WTC11 (cell line): ENCODE measurements at regions not wholly inside any gene's neighbourhood (a gene's known extent, or its start where the extent isn't known, plus 50 kb on each side); places are given as distances from the start of the nearest gene placed in this dataset.

Experiments
- ATAC-seq: fragments of 200-7000 bp; cut with Tn5 transposase; 2 replicates; pipeline ENCODE4 v1.10.0; 2021; ENCODE audit warnings: mild to moderate bottlenecking, moderate library complexity
- CTCF ChIA-PET: fragments of 300-600 bp; sonication (Branson Sonifier 250); formaldehyde crosslinking; loops from one replicate; lab custom pipeline; 2021; ENCODE audit warnings: antibody characterized with exemption; lab: Charles Lee
- POLR2A ChIA-PET: fragments of 350-600 bp; sonication (Branson Sonifier 250); formaldehyde crosslinking; loops from one replicate; lab custom pipeline; 2021; ENCODE audit warnings: antibody characterized with exemption; lab: Charles Lee
- DNase-seq: peaks from one replicate; pipeline ENCODE4 v3.0.0; 2021; ENCODE audit warnings: low spot score
- H3K27ac Mint-ChIP-seq: 2 replicates; pipeline ENCODE4 v1.8.0; 2021; ENCODE audit warnings: mixed read lengths
- H3K27me3 Mint-ChIP-seq: 2 replicates; pipeline ENCODE4 v1.8.0; 2021; ENCODE audit warnings: low read depth, mild to moderate bottlenecking, moderate library complexity, mixed read lengths
- H3K36me3 Mint-ChIP-seq: 2 replicates; pipeline ENCODE4 v1.8.0; 2021; ENCODE audit warnings: mixed read lengths
- H3K4me1 Mint-ChIP-seq: 2 replicates; pipeline ENCODE4 v1.8.0; 2022; ENCODE audit warnings: mixed read lengths
- H3K4me3 Mint-ChIP-seq: 2 replicates; pipeline ENCODE4 v1.8.0; 2021; ENCODE audit warnings: mild to moderate bottlenecking, moderate library complexity, mixed read lengths
- H3K9me3 Mint-ChIP-seq: 2 replicates; pipeline ENCODE4 v1.8.0; 2021; ENCODE audit warnings: mixed read lengths
- EMX1 ChIP-seq: fragments of 250-450 bp; sonication (Bioruptor Pico); IDR thresholded peaks from 2 replicates; pipeline ENCODE4 v1.8.0; 2021; ENCODE audit warnings: mild to moderate bottlenecking
- ETV6 ChIP-seq: sonication (generic); formaldehyde crosslinking; IDR thresholded peaks from 2 replicates; pipeline ENCODE4 v1.8.1; 2022; ENCODE audit warnings: mild to moderate bottlenecking, missing genetic modification reagents
- GTF2I ChIP-seq: fragments of 250-450 bp; sonication (Bioruptor Pico); conservative IDR thresholded peaks from 2 replicates; pipeline ENCODE4 v1.4.0; 2021; ENCODE audit warnings: mild to moderate bottlenecking
- KAT7 ChIP-seq: sonication (generic); formaldehyde crosslinking; IDR thresholded peaks from 2 replicates; pipeline ENCODE4 v1.8.1; 2023; ENCODE audit warnings: missing genetic modification reagents, mild to moderate bottlenecking, borderline replicate concordance
- MYBL2 ChIP-seq: sonication (generic); formaldehyde crosslinking; IDR thresholded peaks from 2 replicates; pipeline ENCODE4 v1.8.1; 2023; ENCODE audit warnings: mild to moderate bottlenecking, moderate library complexity, missing genetic modification reagents
- NFYB ChIP-seq: sonication (generic); formaldehyde crosslinking; conservative IDR thresholded peaks from 2 replicates; pipeline ENCODE4 v1.8.0; 2022; ENCODE audit warnings: low read depth, missing genetic modification reagents
- NR1H2 ChIP-seq: sonication (generic); formaldehyde crosslinking; IDR thresholded peaks from 2 replicates; pipeline ENCODE4 v1.9.0; 2021; ENCODE audit warnings: mild to moderate bottlenecking, moderate library complexity, missing genetic modification reagents
- RORB ChIP-seq: fragments of 250-450 bp; sonication (Bioruptor Pico); IDR thresholded peaks from 2 replicates; pipeline ENCODE4 v1.9.0; 2021; ENCODE audit warnings: mild to moderate bottlenecking
- SMAD3 ChIP-seq: sonication (generic); formaldehyde crosslinking; IDR thresholded peaks from 2 replicates; pipeline ENCODE4 v1.8.0; 2022; ENCODE audit warnings: missing genetic modification reagents, mild to moderate bottlenecking, borderline replicate concordance
- SP1 ChIP-seq: sonication (generic); formaldehyde crosslinking; conservative IDR thresholded peaks from 2 replicates; pipeline ENCODE4 v1.8.1; 2022; ENCODE audit warnings: missing genetic modification reagents
- TEAD4 ChIP-seq: sonication (generic); formaldehyde crosslinking; IDR thresholded peaks from 2 replicates; pipeline ENCODE4 v1.8.0; 2022; ENCODE audit warnings: mild to moderate bottlenecking, missing genetic modification reagents
- ZNF219 ChIP-seq: sonication (generic); formaldehyde crosslinking; IDR thresholded peaks from 2 replicates; pipeline ENCODE4 v1.8.0; 2023; ENCODE audit warnings: missing genetic modification reagents, mild to moderate bottlenecking, borderline replicate concordance
- ZNF263 ChIP-seq: sonication (generic); formaldehyde crosslinking; IDR thresholded peaks from 2 replicates; pipeline ENCODE4 v1.8.1; 2022; ENCODE audit warnings: low read depth, mild to moderate bottlenecking, moderate library complexity, missing genetic modification reagents
- ZNF317 ChIP-seq: sonication (generic); formaldehyde crosslinking; IDR thresholded peaks from 2 replicates; pipeline ENCODE4 v1.8.1; 2023; ENCODE audit warnings: low read depth, mild to moderate bottlenecking, moderate library complexity, missing genetic modification reagents, borderline replicate concordance
- TF ChIP-seq, protein P1 (sequence below): sonication (generic); formaldehyde crosslinking; IDR thresholded peaks from 2 replicates; pipeline ENCODE4 v1.8.1; 2022; ENCODE audit warnings: mild to moderate bottlenecking, missing genetic modification reagents, moderate library complexity, borderline replicate concordance
- TF ChIP-seq, protein P2 (sequence below): sonication (generic); formaldehyde crosslinking; conservative IDR thresholded peaks from 2 replicates; pipeline ENCODE4 v1.8.1; 2023; ENCODE audit warnings: mild to moderate bottlenecking, low read depth, missing genetic modification reagents, moderate library complexity
- TF ChIP-seq, protein P3 (sequence below): sonication (generic); formaldehyde crosslinking; IDR thresholded peaks from 2 replicates; pipeline ENCODE4 v1.8.0; 2022; ENCODE audit warnings: mild to moderate bottlenecking, missing genetic modification reagents
- TF ChIP-seq, protein P4 (sequence below): fragments of 250-450 bp; sonication (Bioruptor Pico); IDR thresholded peaks from 2 replicates; pipeline ENCODE4 v1.9.0; 2021; ENCODE audit warnings: mild to moderate bottlenecking
- TF ChIP-seq, protein P5 (sequence below): sonication (generic); formaldehyde crosslinking; IDR thresholded peaks from 2 replicates; pipeline ENCODE4 v1.8.1; 2023; ENCODE audit warnings: mild to moderate bottlenecking, moderate library complexity, missing genetic modification reagents

DNA sequence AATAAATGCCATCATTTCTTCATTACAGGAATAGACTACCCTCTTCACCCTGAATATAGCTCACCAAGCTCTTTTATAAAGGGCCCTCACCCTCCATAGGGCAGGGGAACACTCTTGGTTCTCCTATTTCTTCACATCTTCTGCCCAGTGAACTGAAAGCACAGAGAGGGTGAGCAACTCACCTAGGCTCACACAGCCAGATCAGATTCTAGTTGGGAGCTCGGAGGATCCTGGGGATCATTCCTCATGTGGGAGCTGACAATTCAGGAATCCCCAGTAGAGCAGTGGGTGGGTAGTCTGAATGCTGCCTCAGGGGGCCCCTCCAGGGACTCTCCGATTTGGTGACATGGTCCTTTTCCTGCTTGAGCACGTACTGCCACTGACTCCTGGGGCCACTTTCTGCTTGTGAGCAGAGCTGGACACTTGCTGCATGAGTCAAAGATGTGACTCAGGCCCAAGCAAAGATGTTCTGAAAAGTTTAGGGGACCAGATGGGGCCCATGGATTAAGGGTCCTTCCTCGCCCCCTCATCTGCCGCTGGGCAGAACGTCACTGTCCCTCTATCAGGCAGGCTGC is 63.7 kb upstream of the WNT4 start:
- TF ChIP-seq EMX1 (CRISPR knock-in tag) (no peak), KAT7 (no peak), ZNF263 (CRISPR knock-in tag) (no peak), ZNF317 (no peak), SMAD3 (CRISPR knock-in tag) (no peak), ZNF219 (no peak), MYBL2 (CRISPR knock-in tag) (no peak), ETV6 (CRISPR knock-in tag) (no peak)
- TF ChIP-seq, protein P1, sequence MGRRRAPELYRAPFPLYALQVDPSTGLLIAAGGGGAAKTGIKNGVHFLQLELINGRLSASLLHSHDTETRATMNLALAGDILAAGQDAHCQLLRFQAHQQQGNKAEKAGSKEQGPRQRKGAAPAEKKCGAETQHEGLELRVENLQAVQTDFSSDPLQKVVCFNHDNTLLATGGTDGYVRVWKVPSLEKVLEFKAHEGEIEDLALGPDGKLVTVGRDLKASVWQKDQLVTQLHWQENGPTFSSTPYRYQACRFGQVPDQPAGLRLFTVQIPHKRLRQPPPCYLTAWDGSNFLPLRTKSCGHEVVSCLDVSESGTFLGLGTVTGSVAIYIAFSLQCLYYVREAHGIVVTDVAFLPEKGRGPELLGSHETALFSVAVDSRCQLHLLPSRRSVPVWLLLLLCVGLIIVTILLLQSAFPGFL (CRISPR knock-in tag) = no peak
- TF ChIP-seq, protein P2, sequence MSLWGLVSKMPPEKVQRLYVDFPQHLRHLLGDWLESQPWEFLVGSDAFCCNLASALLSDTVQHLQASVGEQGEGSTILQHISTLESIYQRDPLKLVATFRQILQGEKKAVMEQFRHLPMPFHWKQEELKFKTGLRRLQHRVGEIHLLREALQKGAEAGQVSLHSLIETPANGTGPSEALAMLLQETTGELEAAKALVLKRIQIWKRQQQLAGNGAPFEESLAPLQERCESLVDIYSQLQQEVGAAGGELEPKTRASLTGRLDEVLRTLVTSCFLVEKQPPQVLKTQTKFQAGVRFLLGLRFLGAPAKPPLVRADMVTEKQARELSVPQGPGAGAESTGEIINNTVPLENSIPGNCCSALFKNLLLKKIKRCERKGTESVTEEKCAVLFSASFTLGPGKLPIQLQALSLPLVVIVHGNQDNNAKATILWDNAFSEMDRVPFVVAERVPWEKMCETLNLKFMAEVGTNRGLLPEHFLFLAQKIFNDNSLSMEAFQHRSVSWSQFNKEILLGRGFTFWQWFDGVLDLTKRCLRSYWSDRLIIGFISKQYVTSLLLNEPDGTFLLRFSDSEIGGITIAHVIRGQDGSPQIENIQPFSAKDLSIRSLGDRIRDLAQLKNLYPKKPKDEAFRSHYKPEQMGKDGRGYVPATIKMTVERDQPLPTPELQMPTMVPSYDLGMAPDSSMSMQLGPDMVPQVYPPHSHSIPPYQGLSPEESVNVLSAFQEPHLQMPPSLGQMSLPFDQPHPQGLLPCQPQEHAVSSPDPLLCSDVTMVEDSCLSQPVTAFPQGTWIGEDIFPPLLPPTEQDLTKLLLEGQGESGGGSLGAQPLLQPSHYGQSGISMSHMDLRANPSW (CRISPR knock-in tag) = no peak
- H3K36me3 Mint-ChIP-seq = no peaks in the 10 kb centered on the region
- DNase-seq = no peak
- H3K4me1 Mint-ChIP-seq = peaks cover 17% of the 10 kb centered on the region
- no peaks in the 10 kb centered on the region; the same call in none of the 2 replicates for H3K27me3 Mint-ChIP-seq
- H3K9me3 Mint-ChIP-seq = no peaks in the 10 kb centered on the region
- no peak overlapping the region for H3K27ac Mint-ChIP-seq
- no peak overlapping the region for H3K4me3 Mint-ChIP-seq
- ChIA-PET POLR2A (no interaction called here), CTCF (interaction anchor here (1.2 kb wide), 1 partner anchor 64 kb away, joined by 3 read pairs; the partner anchor contains the start of gene WNT4)
- ATAC-seq = no peak

DNA sequence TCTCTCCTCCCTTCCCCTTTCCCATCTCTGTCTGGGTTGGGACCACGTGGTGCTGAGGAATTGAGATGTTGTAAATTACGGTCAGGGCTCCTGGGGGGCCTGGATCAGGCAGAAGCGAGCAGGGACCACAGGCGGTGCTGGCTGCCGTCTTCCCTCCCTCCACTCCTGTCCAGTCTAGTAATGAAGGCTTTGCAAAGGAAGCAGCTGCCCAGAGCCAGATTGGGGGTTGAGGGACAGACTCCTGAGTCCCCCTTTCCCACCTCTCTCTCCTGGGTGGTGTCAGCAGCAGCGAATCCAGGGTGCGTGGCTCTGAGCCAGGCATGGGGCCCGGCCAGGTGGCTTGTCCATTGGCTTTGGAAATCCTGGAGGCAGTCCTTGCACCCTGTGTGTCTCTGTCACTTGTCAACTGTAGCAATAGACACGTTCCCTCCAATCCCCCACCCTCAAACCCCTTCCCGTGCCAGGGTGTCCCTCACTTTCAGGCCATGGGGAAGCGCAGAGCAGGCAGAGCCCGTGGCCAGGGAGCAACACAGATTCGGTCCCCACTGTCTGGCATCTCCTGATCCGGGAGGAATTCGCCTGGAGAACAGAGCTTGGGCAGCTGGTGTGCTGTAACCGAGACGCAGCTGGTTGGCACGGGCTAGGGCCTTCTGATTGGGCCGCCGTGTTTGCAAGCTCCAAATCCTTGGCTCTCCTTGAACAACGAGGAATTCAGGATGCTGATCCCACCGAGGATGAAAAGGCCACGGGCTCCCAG is 64.8 kb upstream of the WNT4 start:
- H3K4me1 Mint-ChIP-seq = peaks cover 17% of the 10 kb centered on the region
- no peak for TF ChIP-seq RORB (CRISPR knock-in tag)
- TF ChIP-seq, protein P3, sequence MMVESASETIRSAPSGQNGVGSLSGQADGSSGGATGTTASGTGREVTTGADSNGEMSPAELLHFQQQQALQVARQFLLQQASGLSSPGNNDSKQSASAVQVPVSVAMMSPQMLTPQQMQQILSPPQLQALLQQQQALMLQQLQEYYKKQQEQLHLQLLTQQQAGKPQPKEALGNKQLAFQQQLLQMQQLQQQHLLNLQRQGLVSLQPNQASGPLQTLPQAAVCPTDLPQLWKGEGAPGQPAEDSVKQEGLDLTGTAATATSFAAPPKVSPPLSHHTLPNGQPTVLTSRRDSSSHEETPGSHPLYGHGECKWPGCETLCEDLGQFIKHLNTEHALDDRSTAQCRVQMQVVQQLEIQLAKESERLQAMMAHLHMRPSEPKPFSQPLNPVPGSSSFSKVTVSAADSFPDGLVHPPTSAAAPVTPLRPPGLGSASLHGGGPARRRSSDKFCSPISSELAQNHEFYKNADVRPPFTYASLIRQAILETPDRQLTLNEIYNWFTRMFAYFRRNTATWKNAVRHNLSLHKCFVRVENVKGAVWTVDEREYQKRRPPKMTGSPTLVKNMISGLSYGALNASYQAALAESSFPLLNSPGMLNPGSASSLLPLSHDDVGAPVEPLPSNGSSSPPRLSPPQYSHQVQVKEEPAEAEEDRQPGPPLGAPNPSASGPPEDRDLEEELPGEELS (CRISPR knock-in tag) = no peak
- TF ChIP-seq NR1H2 = no peak
- no peak for TF ChIP-seq SP1 (CRISPR knock-in tag)
- TF ChIP-seq, protein P4, sequence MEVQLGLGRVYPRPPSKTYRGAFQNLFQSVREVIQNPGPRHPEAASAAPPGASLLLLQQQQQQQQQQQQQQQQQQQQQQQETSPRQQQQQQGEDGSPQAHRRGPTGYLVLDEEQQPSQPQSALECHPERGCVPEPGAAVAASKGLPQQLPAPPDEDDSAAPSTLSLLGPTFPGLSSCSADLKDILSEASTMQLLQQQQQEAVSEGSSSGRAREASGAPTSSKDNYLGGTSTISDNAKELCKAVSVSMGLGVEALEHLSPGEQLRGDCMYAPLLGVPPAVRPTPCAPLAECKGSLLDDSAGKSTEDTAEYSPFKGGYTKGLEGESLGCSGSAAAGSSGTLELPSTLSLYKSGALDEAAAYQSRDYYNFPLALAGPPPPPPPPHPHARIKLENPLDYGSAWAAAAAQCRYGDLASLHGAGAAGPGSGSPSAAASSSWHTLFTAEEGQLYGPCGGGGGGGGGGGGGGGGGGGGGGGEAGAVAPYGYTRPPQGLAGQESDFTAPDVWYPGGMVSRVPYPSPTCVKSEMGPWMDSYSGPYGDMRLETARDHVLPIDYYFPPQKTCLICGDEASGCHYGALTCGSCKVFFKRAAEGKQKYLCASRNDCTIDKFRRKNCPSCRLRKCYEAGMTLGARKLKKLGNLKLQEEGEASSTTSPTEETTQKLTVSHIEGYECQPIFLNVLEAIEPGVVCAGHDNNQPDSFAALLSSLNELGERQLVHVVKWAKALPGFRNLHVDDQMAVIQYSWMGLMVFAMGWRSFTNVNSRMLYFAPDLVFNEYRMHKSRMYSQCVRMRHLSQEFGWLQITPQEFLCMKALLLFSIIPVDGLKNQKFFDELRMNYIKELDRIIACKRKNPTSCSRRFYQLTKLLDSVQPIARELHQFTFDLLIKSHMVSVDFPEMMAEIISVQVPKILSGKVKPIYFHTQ = no peak
- TF ChIP-seq ZNF263 (CRISPR knock-in tag) = no peak
- no peak for TF ChIP-seq TEAD4 (CRISPR knock-in tag)
- TF ChIP-seq, protein P5, sequence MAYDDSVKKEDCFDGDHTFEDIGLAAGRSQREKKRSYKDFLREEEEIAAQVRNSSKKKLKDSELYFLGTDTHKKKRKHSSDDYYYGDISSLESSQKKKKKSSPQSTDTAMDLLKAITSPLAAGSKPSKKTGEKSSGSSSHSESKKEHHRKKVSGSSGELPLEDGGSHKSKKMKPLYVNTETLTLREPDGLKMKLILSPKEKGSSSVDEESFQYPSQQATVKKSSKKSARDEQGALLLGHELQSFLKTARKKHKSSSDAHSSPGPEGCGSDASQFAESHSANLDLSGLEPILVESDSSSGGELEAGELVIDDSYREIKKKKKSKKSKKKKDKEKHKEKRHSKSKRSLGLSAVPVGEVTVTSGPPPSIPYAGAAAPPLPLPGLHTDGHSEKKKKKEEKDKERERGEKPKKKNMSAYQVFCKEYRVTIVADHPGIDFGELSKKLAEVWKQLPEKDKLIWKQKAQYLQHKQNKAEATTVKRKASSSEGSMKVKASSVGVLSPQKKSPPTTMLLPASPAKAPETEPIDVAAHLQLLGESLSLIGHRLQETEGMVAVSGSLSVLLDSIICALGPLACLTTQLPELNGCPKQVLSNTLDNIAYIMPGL = no peak
- TF ChIP-seq NFYB (CRISPR knock-in tag) = no peak
- TF ChIP-seq GTF2I (CRISPR knock-in tag) = no peak
- TF ChIP-seq, protein P2 (CRISPR knock-in tag) = no peak
- TF ChIP-seq, all 79 proteins: peak for 0
- Mint-ChIP-seq H3K4me3 (no peak overlapping the region), H3K27ac (no peak overlapping the region), H3K9me3 (no peaks in the 10 kb centered on the region), H3K36me3 (no peaks in the 10 kb centered on the region), H3K27me3 (no peaks in the 10 kb centered on the region; the same call in none of the 2 replicates)
- ATAC-seq (no peak), DNase-seq (no peak)
- POLR2A ChIA-PET = no interaction called here
- CTCF ChIA-PET = interaction anchor here (1.1 kb wide), 1 partner anchor 19 kb away, joined by 3 read pairs; no protein-coding TSS in a partner anchor
